H1 (cell line): ENCODE measurements at regions not wholly inside any gene's neighbourhood (a gene's known extent, or its start where the extent isn't known, plus 50 kb on each side); places are given as distances from the start of the nearest gene placed in this dataset.

Experiments
- CTCF ChIA-PET: fragments of 300-600 bp; sonication (Branson Sonifier 250); formaldehyde crosslinking; loops from one replicate; lab custom pipeline; 2021; ENCODE audit not compliant: partially characterized antibody; lab: Charles Lee
- POLR2A ChIA-PET: fragments of 300-600 bp; sonication (Branson Sonifier 250); formaldehyde crosslinking; loops from one replicate; lab custom pipeline; 2021; ENCODE audit warnings: inconsistent platforms; ENCODE audit not compliant: partially characterized antibody; lab: Charles Lee
- DNase-seq, 2 experiments: peaks; one replicate each; pipeline versions ENCODE4 v3.0.0 to v3.0.0-alpha.2; 2010 to 2022; ENCODE audit warnings: low spot score in 2 of 2, low read depth in 1 of 2, mixed read lengths in 1 of 2
- FAIRE-seq: peaks from 2 replicates; lab custom pipeline; 2011; peaks lifted over from hg19 to GRCh38; lab: Jason Lieb, UNC
- H2AFZ ChIP-seq: 2 replicates; pipeline ENCODE4 v1.8.1; 2012; ENCODE audit warnings: low read length, inconsistent platforms
- H2AK5ac ChIP-seq: 2 replicates; pipeline ENCODE4 v1.6.1; 2013; ENCODE audit warnings: low read depth, low read length
- H2BK120ac ChIP-seq: replicated peaks from 2 replicates; pipeline ENCODE3; 2013; ENCODE audit warnings: low read depth, low read length, inconsistent platforms
- H2BK12ac ChIP-seq: 2 replicates; pipeline ENCODE4 v1.6.1; 2013; ENCODE audit warnings: low read depth, low read length
- H2BK15ac ChIP-seq: 2 replicates; pipeline ENCODE4 v1.6.1; 2013; ENCODE audit warnings: low read length
- H2BK20ac ChIP-seq: 2 replicates; pipeline ENCODE4 v1.6.1; 2013; ENCODE audit warnings: low read length
- H2BK5ac ChIP-seq: 2 replicates; pipeline ENCODE4 v1.6.1; 2013; ENCODE audit warnings: low read depth, low read length
- H3K14ac ChIP-seq: 2 replicates; pipeline ENCODE4 v1.6.1; 2013; ENCODE audit warnings: inconsistent platforms; ENCODE audit not compliant: insufficient read length
- H3K18ac ChIP-seq: 2 replicates; pipeline ENCODE4 v1.6.1; 2013; ENCODE audit warnings: low read length; ENCODE audit errors: extremely low read depth
- H3K23ac ChIP-seq: 2 replicates; pipeline ENCODE4 v1.6.1; 2013; ENCODE audit warnings: inconsistent platforms; ENCODE audit not compliant: insufficient read length
- H3K23me2 ChIP-seq: 2 replicates; pipeline ENCODE4 v1.6.1; 2013; ENCODE audit warnings: low read depth, low read length
- H3K27ac ChIP-seq: 2 replicates; pipeline ENCODE4 v1.6.1; 2011; ENCODE audit warnings: low read depth, low read length, inconsistent platforms
- H3K27me3 ChIP-seq, 4 experiments: replicated peaks in 1 of 4; 1 replicate in 1 of 4; 2 replicates in 3 of 4; pipeline versions ENCODE4 v1.6.1 to v1.8.1; 2011 to 2013; ENCODE audit warnings: low read length in 3 of 4, mild to moderate bottlenecking in 3 of 4, inconsistent platforms in 2 of 4, mixed read lengths in 2 of 4, moderate library complexity in 1 of 4; ENCODE audit not compliant: control insufficient read depth in 3 of 4, insufficient read depth in 3 of 4; ENCODE audit errors: extremely low read depth in 1 of 4
- H3K36me3 ChIP-seq, 4 experiments: 2 replicates each; pipeline versions ENCODE4 v1.6.1 to v1.8.1; 2011 to 2013; ENCODE audit warnings: mild to moderate bottlenecking in 4 of 4, low read length in 3 of 4, moderate library complexity in 2 of 4, control low read depth in 1 of 4, inconsistent platforms in 1 of 4; ENCODE audit not compliant: insufficient read depth in 4 of 4, control insufficient read depth in 2 of 4
- H3K4ac ChIP-seq: replicated peaks from 2 replicates; pipeline ENCODE3; 2013; ENCODE audit warnings: low read length, low read depth, mixed read lengths, inconsistent platforms; ENCODE audit not compliant: insufficient read length
- H3K4me1 ChIP-seq, 4 experiments: replicated peaks in 1 of 4; 1 replicate in 1 of 4; 2 replicates in 3 of 4; pipeline versions ENCODE4 v1.6.1 to v1.8.1; 2011 to 2013; ENCODE audit warnings: low read length in 3 of 4, inconsistent platforms in 2 of 4, mixed read lengths in 1 of 4; ENCODE audit not compliant: insufficient read depth in 4 of 4, control insufficient read depth in 3 of 4
- H3K4me2 ChIP-seq, 2 experiments: 2 replicates each; pipeline versions ENCODE4 v1.6.1 to v1.8.1; 2011 to 2013; ENCODE audit warnings: low read depth in 2 of 2, low read length in 2 of 2, control low read depth in 1 of 2, inconsistent platforms in 1 of 2, mild to moderate bottlenecking in 1 of 2; ENCODE audit not compliant: insufficient read depth in 1 of 2
- H3K4me3 ChIP-seq, 4 experiments: fragments of 200-600, 300-600 bp in 1 of 4; sonication (generic), shearing (Covaris generic), sonication (Bioruptor Twin) in 1 of 4; 2 replicates each; pipeline versions ENCODE4 v1.5.1 to v1.8.1; 2011 to 2016; ENCODE audit warnings: low read length in 4 of 4, low read depth in 3 of 4, control low read depth in 2 of 4, inconsistent platforms in 2 of 4, mild to moderate bottlenecking in 2 of 4, mixed read lengths in 1 of 4, moderate library complexity in 1 of 4; ENCODE audit not compliant: insufficient read depth in 2 of 4; ENCODE audit errors: extremely low read depth in 1 of 4
- H3K56ac ChIP-seq: replicated peaks from 2 replicates; pipeline ENCODE3; 2013; ENCODE audit warnings: low read depth, mild to moderate bottlenecking, mixed read lengths, low read length, inconsistent platforms; ENCODE audit not compliant: insufficient read length
- H3K79me1 ChIP-seq: 2 replicates; pipeline ENCODE4 v1.6.1; 2013; ENCODE audit warnings: low read depth, low read length, control low read depth
- H3K79me2 ChIP-seq, 2 experiments: 2 replicates each; pipeline versions ENCODE4 v1.6.1 to v1.8.1; 2012 to 2013; ENCODE audit warnings: low read length in 2 of 2, mild to moderate bottlenecking in 2 of 2, inconsistent platforms in 1 of 2; ENCODE audit not compliant: insufficient read depth in 2 of 2, control insufficient read depth in 1 of 2
- H3K9ac ChIP-seq, 4 experiments: replicated peaks in 1 of 4; 1 replicate in 1 of 4; 2 replicates in 3 of 4; pipeline versions ENCODE4 v1.6.1 to v1.8.1; 2011 to 2013; ENCODE audit warnings: low read depth in 3 of 4, low read length in 3 of 4, control low read depth in 2 of 4, mild to moderate bottlenecking in 2 of 4, moderate library complexity in 2 of 4, inconsistent platforms in 1 of 4; ENCODE audit errors: extremely low read depth in 1 of 4
- H3K9me3 ChIP-seq, 2 experiments: 2 replicates each; pipeline versions ENCODE4 v1.6.1 to v1.8.1; 2012 to 2013; ENCODE audit warnings: mild to moderate bottlenecking in 2 of 2, moderate library complexity in 2 of 2, control low read depth in 1 of 2, inconsistent platforms in 1 of 2, low read depth in 1 of 2, low read length in 1 of 2, mixed read lengths in 1 of 2; ENCODE audit not compliant: insufficient read depth in 2 of 2
- H4K20me1 ChIP-seq, 2 experiments: replicated peaks in 1 of 2; 2 replicates each; pipeline versions ENCODE3 to v1.8.1; 2011 to 2013; ENCODE audit warnings: inconsistent platforms in 2 of 2, low read length in 2 of 2, mild to moderate bottlenecking in 1 of 2; ENCODE audit not compliant: insufficient read depth in 2 of 2, control insufficient read depth in 1 of 2
- H4K5ac ChIP-seq: 2 replicates; pipeline ENCODE4 v1.6.1; 2013; ENCODE audit warnings: low read length, low read depth, mixed read lengths, inconsistent platforms; ENCODE audit not compliant: insufficient read length
- H4K8ac ChIP-seq: 2 replicates; pipeline ENCODE4 v1.8.0; 2013; ENCODE audit warnings: mild to moderate bottlenecking, moderate library complexity, low read length, inconsistent platforms; ENCODE audit not compliant: insufficient read depth; ENCODE audit errors: extremely low read depth
- H4K91ac ChIP-seq: replicated peaks from 2 replicates; pipeline ENCODE3; 2013; ENCODE audit warnings: low read length, mixed read lengths, inconsistent platforms; ENCODE audit not compliant: insufficient read length
- ATF3 ChIP-seq: IDR thresholded peaks from 2 replicates; pipeline ENCODE4 v1.6.1; 2011; ENCODE audit warnings: low read depth, mild to moderate bottlenecking, low read length; ENCODE audit not compliant: insufficient read depth
- BRCA1 ChIP-seq: IDR thresholded peaks from 2 replicates; pipeline ENCODE4 v1.6.1; 2012; ENCODE audit warnings: low read depth, low read length, improper control_type of control experiment
- E2F6 ChIP-seq: IDR thresholded peaks from 2 replicates; pipeline ENCODE4 v1.6.1; 2012; ENCODE audit warnings: inconsistent platforms
- JUND ChIP-seq: IDR thresholded peaks from 2 replicates; pipeline ENCODE4 v1.6.1; 2011; ENCODE audit warnings: mild to moderate bottlenecking, improper control_type of control experiment, low read length
- MAX ChIP-seq: IDR thresholded peaks from 2 replicates; pipeline ENCODE4 v1.6.1; 2012; ENCODE audit warnings: inconsistent platforms
- NANOG ChIP-seq: IDR thresholded peaks from 2 replicates; pipeline ENCODE4 v1.6.1; 2011; ENCODE audit warnings: low read length, low read depth, mild to moderate bottlenecking, inconsistent platforms; ENCODE audit not compliant: insufficient read depth, poor library complexity, severe bottlenecking
- NRF1 ChIP-seq: IDR thresholded peaks from 2 replicates; pipeline ENCODE4 v1.6.1; 2011; ENCODE audit warnings: mild to moderate bottlenecking, low read depth, low read length, improper control_type of control experiment
- PHF8 ChIP-seq: fragments of 200-600 bp; sonication (generic); conservative IDR thresholded peaks from 2 replicates; pipeline ENCODE4 v1.7.1; 2012; ENCODE audit warnings: low read depth, mild to moderate bottlenecking, inconsistent platforms, low read length, moderate library complexity
- RBBP5 ChIP-seq: IDR thresholded peaks from 2 replicates; pipeline ENCODE4 v1.7.1; 2012; ENCODE audit warnings: low read depth, mild to moderate bottlenecking, inconsistent platforms, low read length, moderate library complexity, borderline replicate concordance
- SRF ChIP-seq: IDR thresholded peaks from 2 replicates; pipeline ENCODE4 v1.6.1; 2011; ENCODE audit warnings: mild to moderate bottlenecking, low read depth, low read length, moderate library complexity
- TAF1 ChIP-seq: IDR thresholded peaks from 2 replicates; pipeline ENCODE4 v1.6.1; 2011; ENCODE audit warnings: mild to moderate bottlenecking, low read depth, low read length
- USF2 ChIP-seq: IDR thresholded peaks from 2 replicates; pipeline ENCODE4 v1.6.1; 2011; ENCODE audit warnings: low read length, improper control_type of control experiment
- WGBS, 2 experiments: shearing (Covaris generic) in 1 of 2; methylation state at CpG; one replicate each; pipeline versions ENCODE4 v1.1.6 to v1.1.7; 2013 to 2015; ENCODE audit warnings: low lambda C conversion rate in 2 of 2, mixed read lengths in 2 of 2, inconsistent platforms in 1 of 2, low coverage in 1 of 2, missing lambda C conversion rate in 1 of 2; ENCODE audit not compliant: insufficient replicate concordance in 2 of 2, insufficient coverage in 1 of 2, insufficient read length in 1 of 2; ENCODE audit errors: extremely low coverage in 1 of 2, missing lambda C conversion rate in 1 of 2; 5-methylcytosine and 5-hydroxymethylcytosine counted together

- H2BK5ac ChIP-seq, result no peak overlapping the region
- no peaks in the 10 kb centered on the region for H4K20me1 ChIP-seq
- no peak overlapping the region for H3K14ac ChIP-seq
- no peaks in the 10 kb centered on the region for H3K79me1 ChIP-seq
- no peak overlapping the region for H3K9ac ChIP-seq
- H3K18ac ChIP-seq, result no peak overlapping the region
- CTCF ChIA-PET, result interaction anchor here (1.3 kb wide), 1 partner anchor 472 kb away, joined by 3 read pairs; no protein-coding TSS in a partner anchor
- FAIRE-seq, result no peak
- no peak overlapping the region for H4K8ac ChIP-seq
- no peaks in the 10 kb centered on the region for H3K4me1 ChIP-seq
- no peak overlapping the region for H4K5ac ChIP-seq
- H3K4me3 ChIP-seq, result no peak overlapping the region
- no peak overlapping the region for H3K56ac ChIP-seq
- no peak overlapping the region for H2BK20ac ChIP-seq
- no peak overlapping the region for H2BK120ac ChIP-seq
- H2BK12ac ChIP-seq, result no peak overlapping the region
- no peak overlapping the region for H2AK5ac ChIP-seq
- H3K23ac ChIP-seq, result no peak overlapping the region
- no peak overlapping the region for H2AFZ ChIP-seq
- H3K9me3 ChIP-seq, result peaks cover 4 to 14% of the 10 kb centered on the region in 2 experiments; a peak in 3 of 4 replicates
- H2BK15ac ChIP-seq, result no peak overlapping the region
- no peaks in the 10 kb centered on the region for H3K27me3 ChIP-seq
- no peak overlapping the region for H3K4me2 ChIP-seq
- whole genome bisulfite sequencing, 2 experiments, result 96% methylated on average over 2 of the region's 2 CpGs; no CpG with 5 or more reads in 1 of the 2 experiments
- H3K23me2 ChIP-seq, result no peaks in the 10 kb centered on the region
- peaks cover 0 to 3% (median 0%) of the 10 kb centered on the region in 4 experiments; a peak in 1 of 8 replicates for H3K36me3 ChIP-seq
- H3K27ac ChIP-seq, result no peak overlapping the region
- H3K4ac ChIP-seq, result no peak overlapping the region
- POLR2A ChIA-PET, result no interaction called here
- no peaks in the 10 kb centered on the region for H3K79me2 ChIP-seq
- DNase-seq, result no peak
- no peak overlapping the region for H4K91ac ChIP-seq
- TF ChIP-seq MAX, result no peak
- TF ChIP-seq SRF, result no peak
- TF ChIP-seq E2F6, result no peak
- no peak for TF ChIP-seq JUND
- TF ChIP-seq TAF1, result no peak
- no peak for TF ChIP-seq ATF3
- TF ChIP-seq USF2, result no peak
- no peak for TF ChIP-seq NANOG
- TF ChIP-seq NRF1, result no peak
- no peak for TF ChIP-seq RBBP5
- no peak for TF ChIP-seq PHF8
- no peak for TF ChIP-seq BRCA1
Observed at GRCh38 chr12:41981013-41981412, 163.7 kb downstream of the GXYLT1 start.
